ENCODE measurements at regions not wholly inside any gene's neighbourhood (a gene's known extent, or its start where the extent isn't known, plus 50 kb on each side); places are given as distances from the start of the nearest gene placed in this dataset.

GRCh38 chr2:41914936-41915335, 132.9 kb upstream of the PKDCC start:
- no peak for ATAC-seq
- TF ChIP-seq PHF8 (IDR thresholded peaks at IDR 0.05; ENCODE audit: borderline replicate concordance, low read depth): no peak
- TF ChIP-seq HDAC2 (IDR thresholded peaks at IDR 0.05): no peak
- no peak for TF ChIP-seq USF2 (IDR thresholded peaks at IDR 0.05)
- no peak for TF ChIP-seq NPAS2 (CRISPR knock-in tag; IDR thresholded peaks at IDR 0.05; ENCODE audit: borderline replicate concordance)
- no peak for TF ChIP-seq ZFP36 (IDR thresholded peaks at IDR 0.05; ENCODE audit: borderline replicate concordance, partially characterized antibody)
- TF ChIP-seq POLR2A (IDR thresholded peaks at IDR 0.05; ENCODE audit: low read length): no peak
- TF ChIP-seq KDM1A (IDR thresholded peaks at IDR 0.05; ENCODE audit: low read depth): no peak
- no peak for TF ChIP-seq KDM5A (IDR thresholded peaks at IDR 0.05)
- TF ChIP-seq E2F6 (IDR thresholded peaks at IDR 0.05; ENCODE audit: borderline replicate concordance, low read depth): no peak
- TF ChIP-seq CEBPB (IDR thresholded peaks at IDR 0.05): no peak
- no peak for TF ChIP-seq JUNB (IDR thresholded peaks at IDR 0.05)
- no peak for TF ChIP-seq GATA3 (IDR thresholded peaks at IDR 0.05; ENCODE audit: borderline replicate concordance)
- no peak for TF ChIP-seq HOXB13 (CRISPR knock-in tag; IDR thresholded peaks at IDR 0.05; ENCODE audit: low read depth)
- POLR2A ChIA-PET: no interaction called here

GRCh38 chr2:41916177-41916576, 131.6 kb upstream of the PKDCC start:
- H3K9me3 ChIP-seq: peaks cover 26% of the 10 kb centered on the region
- CTCF ChIA-PET: interaction anchor here (1.2 kb wide), 1 partner anchor 14 kb away, joined by 4 read pairs; no protein-coding TSS in a partner anchor
- POLR2A ChIA-PET: no interaction called here
- TF ChIP-seq MAFK (IDR thresholded peaks at IDR 0.05; ENCODE audit: partially characterized antibody) (peak; percentile 80), HMGXB4 (CRISPR knock-in tag; IDR thresholded peaks at IDR 0.05; ENCODE audit: borderline replicate concordance) (no peak)
- no peak for DNase-seq (ENCODE audit: low read depth in 1 of 2, low spot score in 1 of 2)
- H3K27ac ChIP-seq: no peak overlapping the region
- peaks cover 3% of the 10 kb centered on the region; the same call in 1 of the 3 replicates for H3K4me1 ChIP-seq
- peak; percentile 87 for FAIRE-seq
- WGBS (ENCODE audit: missing lambda C conversion rate): 85% methylated on average over 2 of the region's 2 CpGs
- H3K4me2 ChIP-seq: no peak overlapping the region
- no peak overlapping the region for H3K4me3 ChIP-seq
- no peak for ATAC-seq

More at GRCh38 chr2:41914936-41915335, 132.9 kb upstream of the PKDCC start:
- FAIRE-seq: no peak
- Histone ChIP-seq H3K27ac (no peak overlapping the region), H3K9me3 (peaks cover 26% of the 10 kb centered on the region), H3K4me2 (no peak overlapping the region), H3K4me1 (no peaks in the 10 kb centered on the region), H3K4me3 (no peak overlapping the region)
- DNase-seq (ENCODE audit: low read depth in 1 of 2, low spot score in 1 of 2): no peak
- CTCF ChIA-PET: no interaction called here

- 88% methylated on average over 2 of the region's 2 CpGs for WGBS (ENCODE audit: missing lambda C conversion rate)
- Histone ChIP-seq H3K4me2 (no peak overlapping the region), H3K27ac (no peak overlapping the region), H3K4me1 (peaks cover 15% of the 10 kb centered on the region), H3K4me3 (no peak overlapping the region), H3K9me3 (peaks cover 26% of the 10 kb centered on the region)
- ChIA-PET CTCF (interaction anchor here (1.2 kb wide), 1 partner anchor 13 kb away, joined by 4 read pairs; no protein-coding TSS in a partner anchor), POLR2A (no interaction called here)
- DNase-seq (ENCODE audit: low read depth in 1 of 2, low spot score in 1 of 2): no peak
- TF ChIP-seq FOXS1 (CRISPR knock-in tag; IDR thresholded peaks at IDR 0.05) (no peak), FOSB (CRISPR knock-in tag; IDR thresholded peaks at IDR 0.05) (no peak), BCL3 (IDR thresholded peaks at IDR 0.05) (no peak), RFX5 (IDR thresholded peaks at IDR 0.05) (no peak), MAFK (IDR thresholded peaks at IDR 0.05; ENCODE audit: partially characterized antibody) (no peak), KDM1A (IDR thresholded peaks at IDR 0.05; ENCODE audit: low read depth) (no peak), MAZ (IDR thresholded peaks at IDR 0.05; ENCODE audit: borderline replicate concordance, low read depth, low read length) (no peak), USF2 (IDR thresholded peaks at IDR 0.05) (no peak), HES2 (IDR thresholded peaks at IDR 0.05) (no peak), GATA3 (IDR thresholded peaks at IDR 0.05; ENCODE audit: borderline replicate concordance) (no peak)
- ATAC-seq: no peak
- FAIRE-seq: no peak
Observed at GRCh38 chr2:41917587-41917986, 130.2 kb upstream of the PKDCC start.

Data from A549 (cell line).